ENCODE measurements at regions not wholly inside any gene's neighbourhood (a gene's known extent, or its start where the extent isn't known, plus 50 kb on each side); places are given as distances from the start of the nearest gene placed in this dataset.

GRCh38 chr13:88176231-88176630, 505.1 kb downstream of the SLITRK5 start:
- Histone ChIP-seq H3K27ac (ENCODE audit: low read length) (no peak overlapping the region), H3K4me1 (ENCODE audit: insufficient read depth, low read length) (no peaks in the 10 kb centered on the region), H3K4me2 (ENCODE audit: low read length) (no peak overlapping the region), H2AFZ (ENCODE audit: low read length) (no peak overlapping the region), H3K27me3 (ENCODE audit: low read length) (no peaks in the 10 kb centered on the region), H3K36me3 (ENCODE audit: low read depth, low read length) (no peaks in the 10 kb centered on the region), H4K20me1 (ENCODE audit: low read length) (no peaks in the 10 kb centered on the region), H3K4me3 (ENCODE audit: low read length) (no peak overlapping the region), H3K9ac (ENCODE audit: low read length) (no peak overlapping the region), H3K9me3 (ENCODE audit: low read length) (no peaks in the 10 kb centered on the region), H3K79me2 (ENCODE audit: low read length) (no peaks in the 10 kb centered on the region), H3K9me2 (replicated peaks; ENCODE audit: low read length) (no peaks in the 10 kb centered on the region), H3F3A (ENCODE audit: low read length, unreplicated experiment) (no peaks in the 10 kb centered on the region)
- no peak for DNase-seq
- CTCF ChIA-PET: no interaction called here
- POLR2A ChIA-PET (ENCODE audit: unreplicated experiment): no interaction called here
- BruUV-seq (replicated peaks): no TSS peak
- ATAC-seq: no peak
- intact Hi-C loops (cut with micrococcal nuclease): no loop called here
- no peak for TF ChIP-seq EZH2 (IDR thresholded peaks at IDR 0.05; ENCODE audit: low read length, unreplicated experiment)
- no peak for TF ChIP-seq EZH2phosphoT487 (IDR thresholded peaks at IDR 0.05; ENCODE audit: borderline replicate concordance, low read length)
- TF ChIP-seq CTCF (conservative IDR thresholded peaks at IDR 0.05; ENCODE audit: low read depth, low read length): no peak

- no peak for ATAC-seq
- no peak overlapping the region for H3K9ac ChIP-seq (ENCODE audit: low read length)
- intact Hi-C loops (cut with micrococcal nuclease): no loop called here
- H3K79me2 ChIP-seq (ENCODE audit: low read length): no peaks in the 10 kb centered on the region
- no peaks in the 10 kb centered on the region for H3K36me3 ChIP-seq (ENCODE audit: low read depth, low read length)
- H2AFZ ChIP-seq (ENCODE audit: low read length): no peak overlapping the region
- TF ChIP-seq EZH2 (IDR thresholded peaks at IDR 0.05; ENCODE audit: low read length, unreplicated experiment): no peak
- no peak for TF ChIP-seq CTCF (conservative IDR thresholded peaks at IDR 0.05; ENCODE audit: low read depth, low read length)
- no peak for TF ChIP-seq EZH2phosphoT487 (IDR thresholded peaks at IDR 0.05; ENCODE audit: borderline replicate concordance, low read length)
- DNase-seq: no peak
- H3K9me3 ChIP-seq (ENCODE audit: low read length): no peaks in the 10 kb centered on the region
- no peaks in the 10 kb centered on the region for H4K20me1 ChIP-seq (ENCODE audit: low read length)
- no TSS peak for BruUV-seq (replicated peaks)
- ChIA-PET POLR2A (ENCODE audit: unreplicated experiment) (no interaction called here), CTCF (no interaction called here)
- H3F3A ChIP-seq (ENCODE audit: low read length, unreplicated experiment): no peaks in the 10 kb centered on the region
- no peak overlapping the region for H3K4me2 ChIP-seq (ENCODE audit: low read length)
- H3K27me3 ChIP-seq (ENCODE audit: low read length): no peaks in the 10 kb centered on the region
- H3K27ac ChIP-seq (ENCODE audit: low read length): no peak overlapping the region
- H3K4me3 ChIP-seq (ENCODE audit: low read length): no peak overlapping the region
- no peaks in the 10 kb centered on the region for H3K4me1 ChIP-seq (ENCODE audit: insufficient read depth, low read length)
- no peaks in the 10 kb centered on the region for H3K9me2 ChIP-seq (replicated peaks; ENCODE audit: low read length)
Measured at GRCh38 chr13:88183440-88183839, 512.3 kb downstream of the SLITRK5 start.

- Histone ChIP-seq H3K36me3 (ENCODE audit: low read depth, low read length) (no peaks in the 10 kb centered on the region), H3K4me3 (ENCODE audit: low read length) (no peak overlapping the region), H3K27me3 (ENCODE audit: low read length) (no peaks in the 10 kb centered on the region), H3K9me2 (replicated peaks; ENCODE audit: low read length) (no peaks in the 10 kb centered on the region), H3K9ac (ENCODE audit: low read length) (no peak overlapping the region), H3F3A (ENCODE audit: low read length, unreplicated experiment) (no peaks in the 10 kb centered on the region), H3K4me2 (ENCODE audit: low read length) (no peak overlapping the region), H3K4me1 (ENCODE audit: insufficient read depth, low read length) (no peaks in the 10 kb centered on the region), H3K27ac (ENCODE audit: low read length) (no peak overlapping the region), H4K20me1 (ENCODE audit: low read length) (no peaks in the 10 kb centered on the region), H3K79me2 (ENCODE audit: low read length) (no peaks in the 10 kb centered on the region), H3K9me3 (ENCODE audit: low read length) (no peaks in the 10 kb centered on the region), H2AFZ (ENCODE audit: low read length) (no peak overlapping the region)
- CTCF ChIA-PET: no interaction called here
- intact Hi-C loops (cut with micrococcal nuclease): no loop called here
- DNase-seq (no peak), ATAC-seq (no peak)
- BruUV-seq (replicated peaks): no TSS peak
- POLR2A ChIA-PET (ENCODE audit: unreplicated experiment): no interaction called here
- TF ChIP-seq CTCF (conservative IDR thresholded peaks at IDR 0.05; ENCODE audit: low read depth, low read length): no peak
- no peak for TF ChIP-seq EZH2 (IDR thresholded peaks at IDR 0.05; ENCODE audit: low read length, unreplicated experiment)
- no peak for TF ChIP-seq EZH2phosphoT487 (IDR thresholded peaks at IDR 0.05; ENCODE audit: borderline replicate concordance, low read length)
Measured at GRCh38 chr13:88188986-88189385, 517.8 kb downstream of the SLITRK5 start.
